Prostate gland (tissue), 2 donors: ENCODE measurements at regions not wholly inside any gene's neighbourhood (a gene's known extent, or its start where the extent isn't known, plus 50 kb on each side); places are given as distances from the start of the nearest gene placed in this dataset.
A peak's percentile ranks its signal among the peaks of the same experiment; 100 is the strongest.

Source experiments
- DNase-seq: peaks from one replicate; pipeline ENCODE4 v3.0.0-alpha.2; 2019; ENCODE audit warnings: low spot score
- H3K27ac ChIP-seq, 2 donors: fragments of 200-600 bp; sonication (generic); 2 replicates each; pipeline ENCODE4 v1.5.1; 2017 to 2019
- H3K27me3 ChIP-seq: fragments of 200-600 bp; sonication (generic); replicated peaks from 2 replicates; pipeline ENCODE4 v1.5.1; 2019; ENCODE audit not compliant: insufficient read depth
- H3K36me3 ChIP-seq, 2 donors: fragments of 200-600 bp; sonication (generic); 1 replicate in 1 of 2; 2 replicates in 1 of 2; pipeline versions ENCODE4 v1.5.1 to v1.8.1; 2017 to 2019
- H3K4me1 ChIP-seq: fragments of 200-600 bp; sonication (generic); replicated peaks from 2 replicates; pipeline ENCODE4 v1.5.1; 2019
- H3K4me3 ChIP-seq, 2 donors: fragments of 200-600 bp; sonication (generic); 2 replicates each; pipeline ENCODE4 v1.5.1; 2017 to 2019
- H3K9me3 ChIP-seq: fragments of 200-600 bp; sonication (generic); 2 replicates; pipeline ENCODE4 v1.5.1; 2017
- CTCF ChIP-seq, 4 experiments: fragments of 200-600 bp in 2 of 4; fragments of 450-650 bp in 2 of 4; sonication (generic) in 2 of 4; IDR thresholded peaks; 1 replicate in 3 of 4; 2 replicates in 1 of 4; pipeline ENCODE4 v1.5.1; 2016 to 2019; ENCODE audit warnings: antibody characterized with exemption in 4 of 4, mild to moderate bottlenecking in 2 of 4, moderate library complexity in 2 of 4
- POLR2A ChIP-seq: fragments of 450-650 bp; IDR thresholded peaks from one replicate; pipeline ENCODE4 v1.6.1; 2016; ENCODE audit warnings: antibody characterized with exemption, mild to moderate bottlenecking
- POLR2AphosphoS5 ChIP-seq: sonication (generic); formaldehyde crosslinking; IDR thresholded peaks from one replicate; pipeline ENCODE4 v1.6.1; 2017; ENCODE audit warnings: antibody characterized with exemption
- WGBS: methylation state at CpG from one replicate; pipeline ENCODE4 v1.1.5; 2018; 5-methylcytosine and 5-hydroxymethylcytosine counted together
- intact Hi-C: fragments of 100-400 bp; cut with DNase I; formaldehyde crosslinking; loops from one replicate; pipeline ENCODE4 v1.14.2; 2022

DNA sequence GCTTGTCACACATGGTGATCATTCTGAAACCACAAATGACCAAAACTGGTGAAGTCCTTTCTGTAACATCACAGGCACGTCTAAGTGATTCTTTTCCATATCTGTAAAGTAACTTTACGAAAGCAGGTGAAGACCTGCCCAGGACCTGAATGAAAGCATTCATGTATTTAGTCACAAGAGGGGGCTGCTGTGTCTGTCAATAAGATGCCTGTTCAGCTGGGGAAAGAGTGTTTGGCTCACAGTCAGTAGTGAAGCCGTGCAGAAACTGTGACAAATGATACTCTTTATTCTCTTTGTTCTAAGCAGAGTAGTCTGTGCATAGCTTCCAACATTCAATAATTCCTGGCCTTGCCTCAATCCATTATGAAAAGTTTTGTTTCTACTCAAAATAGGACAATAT, 373.5 kb upstream of the OR4E1 start:
- WGBS = 15% methylated on average over 3 of the region's 3 CpGs
- Histone ChIP-seq H3K4me1 (no peaks in the 10 kb centered on the region), H3K27me3 (no peaks in the 10 kb centered on the region), H3K36me3 (no peaks in the 10 kb centered on the region), H3K9me3 (no peaks in the 10 kb centered on the region), H3K4me3 (no peak overlapping the region), H3K27ac (no peak overlapping the region)
- intact Hi-C loops = no loop called here
- TF ChIP-seq CTCF (IDR thresholded peaks at IDR 0.05) (peak in 2 of 4 experiments; percentile 23 to 29), POLR2A (no peak), POLR2AphosphoS5 (no peak)
- DNase-seq = no peak

DNA sequence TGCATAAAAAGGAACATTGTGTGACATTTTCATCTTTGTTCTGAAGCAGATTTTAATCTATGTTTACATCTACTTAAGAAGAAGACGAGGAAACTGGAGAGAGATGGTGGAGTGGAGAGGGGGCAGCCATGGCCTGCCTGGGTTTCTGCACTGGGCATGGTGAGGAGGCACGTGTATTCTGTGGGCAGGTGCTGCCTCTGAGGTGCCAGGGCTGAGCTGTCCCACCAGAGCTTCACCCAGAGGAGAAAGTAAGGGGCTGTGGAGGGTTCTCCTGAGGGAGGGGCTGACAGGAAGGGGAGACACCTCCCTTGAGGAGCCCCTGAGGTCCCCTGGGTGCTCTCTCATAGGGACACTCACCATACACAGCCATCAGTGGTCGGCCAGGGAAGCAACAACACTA, 372.4 kb upstream of the OR4E1 start:
- Histone ChIP-seq H3K9me3 (no peaks in the 10 kb centered on the region), H3K4me1 (no peaks in the 10 kb centered on the region), H3K27ac (no peak overlapping the region), H3K36me3 (no peaks in the 10 kb centered on the region), H3K4me3 (no peak overlapping the region), H3K27me3 (no peaks in the 10 kb centered on the region)
- intact Hi-C loops = no loop called here
- 38% methylated on average over 3 of the region's 3 CpGs for WGBS
- no peak for DNase-seq
- TF ChIP-seq POLR2AphosphoS5 = no peak
- TF ChIP-seq CTCF (IDR thresholded peaks at IDR 0.05) = no peak
- TF ChIP-seq POLR2A = no peak

DNA sequence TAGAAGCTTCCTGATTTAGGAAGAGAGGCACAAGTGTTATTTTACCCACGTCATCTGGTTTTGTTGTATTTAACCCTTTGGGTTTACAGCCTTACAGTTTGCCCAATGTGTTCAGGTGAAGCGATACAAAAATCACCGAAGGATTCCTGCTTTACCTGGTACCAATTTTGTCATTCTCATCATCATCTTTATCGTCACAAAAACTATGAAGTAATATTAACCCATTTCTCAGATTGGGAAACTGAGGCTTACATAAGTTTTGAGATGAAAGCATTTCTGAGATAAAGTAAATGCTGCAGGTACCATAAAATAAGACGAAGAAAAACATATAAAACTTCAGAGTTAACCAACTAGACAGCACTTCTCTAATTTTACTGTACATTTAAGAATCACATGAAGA, 370.6 kb upstream of the OR4E1 start:
- 81% methylated on average over 5 of the region's 5 CpGs for WGBS
- TF ChIP-seq POLR2A = no peak
- TF ChIP-seq CTCF (IDR thresholded peaks at IDR 0.05) = no peak
- no peak for TF ChIP-seq POLR2AphosphoS5
- Histone ChIP-seq H3K36me3 (no peaks in the 10 kb centered on the region), H3K4me3 (no peak overlapping the region), H3K4me1 (no peaks in the 10 kb centered on the region), H3K9me3 (no peaks in the 10 kb centered on the region), H3K27me3 (no peaks in the 10 kb centered on the region), H3K27ac (no peak overlapping the region)
- intact Hi-C loops = no loop called here
- no peak for DNase-seq

DNA sequence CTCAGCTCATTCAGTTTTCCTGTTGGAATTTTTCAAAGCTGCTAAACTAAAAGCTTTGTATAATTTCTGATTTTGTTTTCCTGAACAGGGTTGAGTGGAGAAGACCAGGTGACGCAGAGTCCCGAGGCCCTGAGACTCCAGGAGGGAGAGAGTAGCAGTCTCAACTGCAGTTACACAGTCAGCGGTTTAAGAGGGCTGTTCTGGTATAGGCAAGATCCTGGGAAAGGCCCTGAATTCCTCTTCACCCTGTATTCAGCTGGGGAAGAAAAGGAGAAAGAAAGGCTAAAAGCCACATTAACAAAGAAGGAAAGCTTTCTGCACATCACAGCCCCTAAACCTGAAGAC, 367.1 kb upstream of the OR4E1 start:
- 90% methylated on average over 3 of the region's 3 CpGs for WGBS
- Histone ChIP-seq H3K4me3 (no peak overlapping the region), H3K4me1 (no peaks in the 10 kb centered on the region), H3K36me3 (no peaks in the 10 kb centered on the region), H3K9me3 (no peaks in the 10 kb centered on the region), H3K27ac (no peak overlapping the region), H3K27me3 (no peaks in the 10 kb centered on the region)
- no peak for TF ChIP-seq CTCF (IDR thresholded peaks at IDR 0.05)
- no peak for TF ChIP-seq POLR2A
- TF ChIP-seq POLR2AphosphoS5 = no peak
- DNase-seq = no peak
- intact Hi-C loops = no loop called here

GRCh38 chr14:22039938-22040780, 366.5 kb upstream of the OR4E1 start:
- peak in 3 of 4 experiments; percentile 23 to 26 (median 24) for TF ChIP-seq CTCF (IDR thresholded peaks at IDR 0.05)
- TF ChIP-seq POLR2A = no peak
- H3K36me3 ChIP-seq = no peaks in the 10 kb centered on the region
- 46% methylated on average over 6 of the region's 6 CpGs for WGBS

More at GRCh38 chr14:22039938-22040780, 366.5 kb upstream of the OR4E1 start:
- Histone ChIP-seq H3K4me3 (no peak overlapping the region), H3K4me1 (no peaks in the 10 kb centered on the region), H3K27ac (no peak overlapping the region), H3K27me3 (no peaks in the 10 kb centered on the region), H3K9me3 (no peaks in the 10 kb centered on the region)
- intact Hi-C loops = no loop called here
- DNase-seq = no peak
